WTC11 (cell line): ENCODE measurements at regions not wholly inside any gene's neighbourhood (a gene's known extent, or its start where the extent isn't known, plus 50 kb on each side); places are given as distances from the start of the nearest gene placed in this dataset.

Experiments used
- ATAC-seq: fragments of 200-7000 bp; cut with Tn5 transposase; 2 replicates; pipeline ENCODE4 v1.10.0; 2021; ENCODE audit warnings: mild to moderate bottlenecking, moderate library complexity
- CTCF ChIA-PET: fragments of 300-600 bp; sonication (Branson Sonifier 250); formaldehyde crosslinking; loops from one replicate; lab custom pipeline; 2021; ENCODE audit warnings: antibody characterized with exemption; lab: Charles Lee
- POLR2A ChIA-PET: fragments of 350-600 bp; sonication (Branson Sonifier 250); formaldehyde crosslinking; loops from one replicate; lab custom pipeline; 2021; ENCODE audit warnings: antibody characterized with exemption; lab: Charles Lee
- DNase-seq: peaks from one replicate; pipeline ENCODE4 v3.0.0; 2021; ENCODE audit warnings: low spot score
- H3K27ac Mint-ChIP-seq: 2 replicates; pipeline ENCODE4 v1.8.0; 2021; ENCODE audit warnings: mixed read lengths
- H3K27me3 Mint-ChIP-seq: 2 replicates; pipeline ENCODE4 v1.8.0; 2021; ENCODE audit warnings: low read depth, mild to moderate bottlenecking, moderate library complexity, mixed read lengths
- H3K36me3 Mint-ChIP-seq: 2 replicates; pipeline ENCODE4 v1.8.0; 2021; ENCODE audit warnings: mixed read lengths
- H3K4me1 Mint-ChIP-seq: 2 replicates; pipeline ENCODE4 v1.8.0; 2022; ENCODE audit warnings: mixed read lengths
- H3K4me3 Mint-ChIP-seq: 2 replicates; pipeline ENCODE4 v1.8.0; 2021; ENCODE audit warnings: mild to moderate bottlenecking, moderate library complexity, mixed read lengths
- H3K9me3 Mint-ChIP-seq: 2 replicates; pipeline ENCODE4 v1.8.0; 2021; ENCODE audit warnings: mixed read lengths
- ATF2 ChIP-seq: sonication (generic); formaldehyde crosslinking; IDR thresholded peaks from 2 replicates; pipeline ENCODE4 v1.8.1; 2022; ENCODE audit warnings: low read depth, missing genetic modification reagents, borderline replicate concordance
- CBFB ChIP-seq: sonication (generic); formaldehyde crosslinking; IDR thresholded peaks from 2 replicates; pipeline ENCODE4 v1.8.1; 2022; ENCODE audit warnings: mild to moderate bottlenecking, low read depth, missing genetic modification reagents
- FOXP4 ChIP-seq: sonication (generic); formaldehyde crosslinking; IDR thresholded peaks from 2 replicates; pipeline ENCODE4 v1.8.0; 2022; ENCODE audit warnings: mild to moderate bottlenecking, missing genetic modification reagents
- IRF2 ChIP-seq: sonication (generic); formaldehyde crosslinking; IDR thresholded peaks from 2 replicates; pipeline ENCODE4 v1.8.0; 2022; ENCODE audit warnings: low read depth, missing genetic modification reagents, borderline replicate concordance
- JUN ChIP-seq: sonication (generic); formaldehyde crosslinking; IDR thresholded peaks from 2 replicates; pipeline ENCODE4 v1.8.0; 2023; ENCODE audit warnings: mild to moderate bottlenecking, missing genetic modification reagents
- NR1H2 ChIP-seq: sonication (generic); formaldehyde crosslinking; IDR thresholded peaks from 2 replicates; pipeline ENCODE4 v1.9.0; 2021; ENCODE audit warnings: mild to moderate bottlenecking, moderate library complexity, missing genetic modification reagents
- RELA ChIP-seq: sonication (generic); formaldehyde crosslinking; IDR thresholded peaks from 2 replicates; pipeline ENCODE4 v1.8.1; 2022; ENCODE audit warnings: missing genetic modification reagents, mild to moderate bottlenecking, borderline replicate concordance
- SP1 ChIP-seq: sonication (generic); formaldehyde crosslinking; conservative IDR thresholded peaks from 2 replicates; pipeline ENCODE4 v1.8.1; 2022; ENCODE audit warnings: missing genetic modification reagents
- ZBTB21 ChIP-seq: sonication (generic); formaldehyde crosslinking; IDR thresholded peaks from 2 replicates; pipeline ENCODE4 v1.8.1; 2023; ENCODE audit warnings: mild to moderate bottlenecking, missing genetic modification reagents, borderline replicate concordance
- ZNF263 ChIP-seq: sonication (generic); formaldehyde crosslinking; IDR thresholded peaks from 2 replicates; pipeline ENCODE4 v1.8.1; 2022; ENCODE audit warnings: low read depth, mild to moderate bottlenecking, moderate library complexity, missing genetic modification reagents
- ZNF317 ChIP-seq: sonication (generic); formaldehyde crosslinking; IDR thresholded peaks from 2 replicates; pipeline ENCODE4 v1.8.1; 2023; ENCODE audit warnings: low read depth, mild to moderate bottlenecking, moderate library complexity, missing genetic modification reagents, borderline replicate concordance
- ZNF512 ChIP-seq: sonication (generic); formaldehyde crosslinking; IDR thresholded peaks from 2 replicates; pipeline ENCODE4 v1.8.1; 2022; ENCODE audit warnings: missing genetic modification reagents, borderline replicate concordance
- TF ChIP-seq, protein P1 (sequence below): sonication (generic); formaldehyde crosslinking; IDR thresholded peaks from 2 replicates; pipeline ENCODE4 v1.8.1; 2023; ENCODE audit warnings: mild to moderate bottlenecking, missing genetic modification reagents, moderate library complexity
- TF ChIP-seq, protein P2 (sequence below): fragments of 250-450 bp; sonication (Bioruptor Pico); IDR thresholded peaks from 2 replicates; pipeline ENCODE4 v1.9.0; 2021; ENCODE audit warnings: mild to moderate bottlenecking
- TF ChIP-seq, protein P3 (sequence below): sonication (generic); formaldehyde crosslinking; IDR thresholded peaks from 2 replicates; pipeline ENCODE4 v1.8.1; 2022; ENCODE audit warnings: mild to moderate bottlenecking, moderate library complexity, missing genetic modification reagents

DNA sequence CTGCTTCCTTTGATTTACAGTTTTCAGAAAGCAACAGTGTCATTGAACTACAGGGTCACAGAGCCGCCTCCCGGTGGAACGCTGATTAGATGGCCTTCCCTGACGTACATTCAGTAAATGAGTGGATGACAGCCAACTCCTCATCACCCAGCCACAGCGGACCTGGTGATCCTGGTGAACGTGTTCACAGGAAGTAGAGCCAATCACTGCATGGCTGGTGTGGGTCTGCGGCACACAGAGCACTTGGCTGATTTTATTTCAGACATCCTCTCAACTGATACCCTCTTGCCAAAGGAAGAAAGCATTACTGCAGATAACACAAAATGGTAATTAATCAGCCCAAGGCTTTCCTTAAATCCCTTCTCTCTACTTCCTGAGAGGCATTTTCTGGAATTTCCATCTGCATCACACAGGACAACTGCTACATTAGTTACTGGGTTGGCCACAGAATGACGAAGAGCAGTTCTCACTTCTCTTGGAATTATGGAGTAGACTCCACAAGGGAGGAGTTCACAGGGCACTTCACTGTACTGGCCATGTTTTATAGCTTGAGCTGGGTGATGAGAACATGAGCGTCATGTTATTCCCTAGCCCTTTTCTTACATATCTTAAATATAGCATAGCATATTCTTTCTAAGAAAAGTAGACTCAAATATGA lies 84.0 kb upstream of the SLC7A1 start (continued):
- no peak for TF ChIP-seq ATF2 (CRISPR knock-in tag)
- no peak for TF ChIP-seq ZNF512 (CRISPR knock-in tag)
- TF ChIP-seq, protein P1, sequence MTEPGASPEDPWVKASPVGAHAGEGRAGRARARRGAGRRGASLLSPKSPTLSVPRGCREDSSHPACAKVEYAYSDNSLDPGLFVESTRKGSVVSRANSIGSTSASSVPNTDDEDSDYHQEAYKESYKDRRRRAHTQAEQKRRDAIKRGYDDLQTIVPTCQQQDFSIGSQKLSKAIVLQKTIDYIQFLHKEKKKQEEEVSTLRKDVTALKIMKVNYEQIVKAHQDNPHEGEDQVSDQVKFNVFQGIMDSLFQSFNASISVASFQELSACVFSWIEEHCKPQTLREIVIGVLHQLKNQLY (CRISPR knock-in tag): no peak

DNA sequence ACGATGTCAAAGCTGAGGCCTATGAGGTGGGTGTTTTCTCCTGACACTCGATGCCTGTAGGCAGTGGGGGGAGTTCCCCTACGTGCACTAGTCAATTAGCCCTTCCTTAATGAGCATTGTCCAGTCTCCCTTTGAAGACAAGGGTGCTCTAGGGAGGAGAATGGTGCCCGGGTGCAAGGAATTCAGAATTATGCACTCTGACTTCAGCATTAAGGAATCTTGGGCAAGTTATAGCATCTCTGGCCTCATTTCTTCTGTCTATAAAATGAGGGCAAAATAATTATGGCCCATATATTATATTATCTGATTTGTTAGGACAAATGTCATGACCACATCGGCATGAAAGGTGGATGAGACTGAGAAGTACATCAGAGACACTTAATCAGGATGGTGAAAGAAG lies 82.1 kb upstream of the SLC7A1 start:
- Mint-ChIP-seq H3K4me3 (no peak overlapping the region), H3K4me1 (peaks cover 5% of the 10 kb centered on the region), H3K9me3 (peaks cover 4% of the 10 kb centered on the region), H3K36me3 (no peaks in the 10 kb centered on the region), H3K27ac (no peak overlapping the region), H3K27me3 (no peaks in the 10 kb centered on the region)
- ATAC-seq (no peak), DNase-seq (no peak)
- CTCF ChIA-PET: no interaction called here
- POLR2A ChIA-PET: no interaction called here
- TF ChIP-seq ZNF317 (CRISPR knock-in tag) (no peak), RELA (CRISPR knock-in tag) (no peak), SP1 (CRISPR knock-in tag) (no peak), CBFB (CRISPR knock-in tag) (no peak), FOXP4 (CRISPR knock-in tag) (no peak), NR1H2 (CRISPR knock-in tag) (no peak), ZBTB21 (CRISPR knock-in tag) (no peak), ATF2 (CRISPR knock-in tag) (no peak), JUN (CRISPR knock-in tag) (no peak), IRF2 (CRISPR knock-in tag) (no peak), ZNF263 (CRISPR knock-in tag) (no peak)
- TF ChIP-seq, protein P2, sequence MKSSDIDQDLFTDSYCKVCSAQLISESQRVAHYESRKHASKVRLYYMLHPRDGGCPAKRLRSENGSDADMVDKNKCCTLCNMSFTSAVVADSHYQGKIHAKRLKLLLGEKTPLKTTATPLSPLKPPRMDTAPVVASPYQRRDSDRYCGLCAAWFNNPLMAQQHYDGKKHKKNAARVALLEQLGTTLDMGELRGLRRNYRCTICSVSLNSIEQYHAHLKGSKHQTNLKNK: no peak
- TF ChIP-seq, protein P3, sequence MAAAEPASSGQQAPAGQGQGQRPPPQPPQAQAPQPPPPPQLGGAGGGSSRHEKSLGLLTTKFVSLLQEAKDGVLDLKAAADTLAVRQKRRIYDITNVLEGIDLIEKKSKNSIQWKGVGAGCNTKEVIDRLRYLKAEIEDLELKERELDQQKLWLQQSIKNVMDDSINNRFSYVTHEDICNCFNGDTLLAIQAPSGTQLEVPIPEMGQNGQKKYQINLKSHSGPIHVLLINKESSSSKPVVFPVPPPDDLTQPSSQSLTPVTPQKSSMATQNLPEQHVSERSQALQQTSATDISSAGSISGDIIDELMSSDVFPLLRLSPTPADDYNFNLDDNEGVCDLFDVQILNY (CRISPR knock-in tag): no peak
